GM19328 (cell line): ENCODE measurements at regions not wholly inside any gene's neighbourhood (a gene's known extent, or its start where the extent isn't known, plus 50 kb on each side); places are given as distances from the start of the nearest gene placed in this dataset.

ENCODE experiments used
- ATAC-seq: cut with Tn5 transposase; IDR thresholded peaks from one replicate; pipeline ENCODE4 v1.9.1; 2021; ENCODE audit warnings: mild to moderate bottlenecking, moderate library complexity; ENCODE audit not compliant: unreplicated experiment

- ATAC-seq, result peak; percentile 90
These were observed 129.8 kb downstream of the SATB1 start for GRCh38 chr3:18295171-18295920.

DNA sequence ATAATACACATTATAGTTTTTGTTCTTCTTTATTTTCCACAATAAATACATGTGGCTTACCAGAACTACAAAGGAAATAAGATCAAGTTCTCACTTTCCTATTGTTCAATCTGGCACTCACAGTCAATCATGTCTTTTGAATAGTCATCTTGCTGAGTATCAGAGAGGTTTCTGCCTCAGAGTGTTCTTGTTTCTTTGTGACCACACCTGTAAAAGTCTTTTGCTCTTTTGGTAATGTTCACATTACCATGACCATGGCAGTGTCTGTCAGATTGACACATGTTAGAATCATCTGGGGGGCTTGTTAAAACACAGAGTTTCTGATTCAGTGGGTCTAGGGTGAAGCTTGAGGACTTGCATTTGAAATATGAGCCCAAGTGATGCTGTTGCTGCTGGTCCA is 135.0 kb downstream of the SATB1 start:
- ATAC-seq, result no peak

- no peak for ATAC-seq
These were observed 136.9 kb downstream of the SATB1 start for GRCh38 chr3:18288243-18288642.

GRCh38 chr3:18284716-18285115 is 140.4 kb downstream of the SATB1 start:
- no peak for ATAC-seq

DNA sequence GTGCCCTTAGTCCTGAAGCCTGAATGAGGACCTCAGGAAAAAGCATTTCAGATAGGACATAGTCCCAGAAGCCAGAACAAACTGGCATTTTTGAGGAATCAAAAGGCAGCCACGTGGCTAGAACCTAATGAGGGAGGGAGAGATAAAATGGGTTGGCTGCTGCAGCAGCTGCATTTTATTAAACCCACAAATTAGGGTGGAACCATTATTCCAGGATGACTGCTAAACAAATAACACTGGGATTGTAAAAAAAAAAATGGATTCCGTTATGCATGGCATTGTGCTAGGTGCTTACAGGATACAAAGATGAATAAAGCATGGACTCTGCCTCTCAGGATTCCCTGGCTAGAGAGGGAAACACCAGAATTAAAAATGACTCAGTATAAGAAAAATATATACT is 141.5 kb downstream of the SATB1 start:
- ATAC-seq, result no peak

DNA sequence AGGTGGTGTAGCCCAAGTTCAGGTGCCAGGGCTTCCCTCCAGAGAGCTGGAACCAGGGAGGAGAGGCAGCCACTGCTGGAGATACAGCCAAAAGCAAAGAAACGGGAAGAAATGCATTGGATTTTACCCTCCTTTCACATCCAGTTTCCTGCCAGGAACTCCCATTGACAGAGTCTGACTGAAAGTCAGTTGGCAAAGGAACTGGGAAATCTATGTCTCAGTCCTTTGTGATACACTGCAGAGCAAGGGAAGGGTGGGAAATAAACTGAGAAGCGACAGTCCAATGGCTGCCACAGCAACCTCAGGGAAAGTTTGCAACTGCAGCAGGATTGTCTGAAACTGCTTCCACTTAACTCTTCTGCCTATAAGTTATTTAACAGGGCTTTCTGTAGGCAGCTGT is 142.6 kb downstream of the SATB1 start:
- no peak for ATAC-seq

DNA sequence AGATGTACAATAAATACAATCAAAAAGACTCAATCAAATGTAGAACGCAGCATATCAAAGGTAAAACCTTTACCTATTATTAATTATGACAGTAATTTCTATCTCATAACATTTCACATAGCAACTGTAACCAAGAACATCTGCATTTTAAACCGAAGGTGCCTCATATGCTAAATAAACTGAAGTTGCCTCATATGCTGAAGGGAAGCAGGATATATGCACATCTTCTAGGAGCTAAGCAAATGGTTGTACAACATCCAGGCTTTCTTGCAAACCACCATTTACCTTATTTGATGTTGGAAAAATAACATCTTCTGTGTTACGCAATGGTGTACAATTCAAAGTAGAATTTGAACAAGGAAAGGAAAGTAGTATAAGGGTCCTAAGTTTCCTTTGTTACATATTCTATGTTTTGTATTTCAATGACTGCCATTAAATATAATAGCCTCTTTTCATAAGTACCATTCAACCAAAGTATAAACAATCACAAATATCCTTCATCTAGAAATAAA is 145.9 kb downstream of the SATB1 start:
- ATAC-seq, result no peak

GRCh38 chr3:18264853-18265252 is 160.3 kb downstream of the SATB1 start:
- no peak for ATAC-seq

DNA sequence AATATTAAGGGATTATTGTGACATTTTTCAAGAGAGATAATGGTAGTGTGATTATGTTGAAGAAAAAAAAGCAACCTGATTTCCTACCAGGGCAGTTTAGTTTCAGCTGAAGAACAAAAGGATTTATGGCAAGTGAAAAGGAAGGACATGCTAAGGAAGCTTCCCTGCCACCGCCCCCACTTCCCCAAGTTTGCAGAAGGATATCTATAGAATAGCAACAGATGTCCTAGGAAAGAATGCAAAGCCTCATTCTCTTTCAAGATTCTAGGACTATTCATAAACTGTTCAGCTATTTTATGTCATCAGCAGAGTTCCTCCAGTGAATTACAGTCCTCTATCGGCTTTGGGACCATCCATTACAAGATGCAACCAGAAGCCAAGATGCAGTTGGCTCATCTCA is 160.8 kb downstream of the SATB1 start:
- ATAC-seq, result no peak

DNA sequence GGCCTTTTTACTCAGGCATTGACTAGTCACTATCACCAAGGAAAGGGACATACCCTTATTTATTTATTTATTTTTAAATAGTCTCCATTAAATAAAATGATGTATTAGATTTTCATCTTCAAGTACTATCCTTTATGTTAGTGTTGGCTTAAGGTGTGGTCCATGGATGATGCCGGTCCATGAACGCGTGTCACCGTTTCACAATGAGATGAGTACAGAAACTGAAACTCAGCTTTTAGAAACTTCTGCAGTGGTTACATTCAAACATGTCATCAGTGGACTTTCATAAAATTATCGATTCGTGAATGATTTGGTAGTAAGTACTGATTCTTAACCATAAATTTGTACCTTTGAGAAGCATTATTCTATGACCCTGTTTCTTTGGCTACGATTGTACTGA is 166.6 kb downstream of the SATB1 start:
- no peak for ATAC-seq

DNA sequence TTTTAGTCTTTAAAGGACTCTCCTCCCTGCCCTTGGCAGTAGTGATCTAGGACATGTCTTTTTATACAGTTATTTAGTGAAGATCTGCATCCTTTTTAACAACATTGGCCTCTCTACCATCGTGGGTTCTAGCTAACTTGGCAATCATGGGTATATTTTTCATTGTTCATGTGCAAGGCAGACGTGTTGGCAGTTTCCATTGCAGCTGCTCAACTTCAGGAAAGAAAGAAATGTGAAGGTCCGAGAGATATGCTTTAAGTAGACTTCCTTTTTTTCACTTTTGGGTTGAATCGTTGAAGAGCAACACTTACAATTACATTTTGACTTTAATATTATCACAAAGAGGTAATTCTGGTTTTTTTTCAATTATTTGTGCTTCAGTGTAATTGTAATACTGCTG is 172.6 kb downstream of the SATB1 start:
- ATAC-seq, result no peak

DNA sequence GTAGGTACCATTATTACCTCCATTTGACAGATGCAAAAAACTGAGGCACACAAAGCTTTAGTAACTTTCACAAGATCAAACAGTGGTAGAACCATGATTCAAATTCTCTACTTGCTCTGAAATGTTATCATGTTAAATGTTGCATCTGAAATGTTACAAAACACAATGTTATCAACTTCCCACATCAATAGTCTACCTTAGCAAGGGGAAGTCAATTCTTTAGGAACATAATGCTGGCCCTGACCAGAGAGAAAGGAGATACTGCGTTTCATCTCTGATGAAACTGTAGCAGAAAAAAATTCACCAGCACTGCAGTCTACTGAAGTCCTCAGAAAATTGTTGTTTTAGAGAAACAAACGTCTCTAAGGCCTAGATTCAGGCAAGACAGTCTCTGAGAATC is 174.1 kb downstream of the SATB1 start:
- no peak for ATAC-seq

DNA sequence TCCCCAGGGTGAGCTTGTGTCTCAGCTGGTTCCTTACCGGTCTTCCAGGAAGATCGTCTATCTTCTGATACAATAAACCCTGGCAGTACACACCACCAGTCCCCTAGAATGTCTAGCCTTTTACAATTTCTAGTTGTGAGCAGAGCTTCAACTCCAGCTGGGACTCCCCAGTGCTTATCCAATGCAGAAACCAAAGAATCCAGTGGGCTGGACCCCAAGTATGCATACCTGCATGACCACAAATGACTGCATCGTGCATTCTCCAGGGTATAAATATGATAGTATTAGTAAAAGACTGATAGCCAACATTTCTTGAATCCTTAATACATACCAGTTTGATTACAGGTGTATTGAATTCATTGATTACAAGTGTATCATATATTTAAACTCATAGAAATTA is 176.0 kb downstream of the SATB1 start:
- ATAC-seq, result no peak

- no peak for ATAC-seq
These were observed 177.3 kb downstream of the SATB1 start for GRCh38 chr3:18247776-18248310.

- ATAC-seq, result no peak
These were observed 177.9 kb downstream of the SATB1 start for GRCh38 chr3:18247139-18247695.

DNA sequence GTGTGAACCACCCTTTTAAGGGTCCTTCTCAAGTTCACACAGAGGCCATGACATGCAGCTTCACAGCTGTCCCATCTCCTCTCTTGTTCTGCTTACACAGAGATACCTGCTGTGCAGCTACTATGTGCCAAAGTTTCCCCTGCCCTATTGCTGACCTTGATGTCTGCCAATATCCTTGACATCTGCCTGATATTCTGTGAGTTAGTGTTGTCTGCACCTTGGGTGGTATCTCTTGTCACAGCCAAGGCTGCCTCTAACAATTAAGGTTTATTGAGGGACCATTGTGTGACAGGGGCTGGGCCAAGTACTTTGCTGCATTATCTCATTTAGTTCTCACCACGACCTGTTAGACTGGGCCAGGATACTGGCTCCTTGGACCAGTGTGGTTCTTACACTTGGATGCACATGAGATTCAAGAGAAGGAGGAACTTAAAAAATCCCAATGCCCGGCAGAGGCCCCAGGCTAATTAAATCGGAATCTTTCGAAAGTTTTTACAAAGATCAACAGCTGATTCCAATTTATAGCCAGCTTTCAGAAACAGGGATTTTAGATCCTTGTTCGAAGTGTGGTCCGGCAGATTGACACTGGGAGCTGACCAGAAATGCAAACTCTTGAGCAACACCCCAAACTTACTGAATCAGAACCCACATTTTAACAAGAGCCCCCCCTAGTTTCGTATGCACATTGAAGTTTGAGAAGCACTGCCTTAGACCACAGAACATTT is 178.6 kb downstream of the SATB1 start:
- no peak for ATAC-seq

- no peak for ATAC-seq
These were observed 179.4 kb downstream of the SATB1 start for GRCh38 chr3:18245721-18246120.

DNA sequence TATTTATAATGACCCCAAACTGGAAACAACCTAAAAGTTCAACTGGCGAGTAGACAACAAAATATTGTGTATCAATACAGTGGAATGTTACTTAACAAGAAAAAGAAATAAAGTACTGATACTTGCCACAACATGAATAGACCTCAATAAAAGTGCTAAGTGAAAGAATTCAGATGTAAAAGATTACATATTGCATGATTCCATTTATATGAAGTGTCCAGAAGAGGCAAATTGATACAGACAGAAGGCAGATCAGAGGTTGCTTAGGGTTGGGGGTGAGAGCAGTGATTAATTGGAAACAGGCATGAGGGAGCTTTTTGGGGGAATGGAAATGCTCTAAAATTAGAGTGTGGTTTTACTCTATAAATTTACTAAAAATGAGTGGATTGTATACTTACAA is 183.3 kb downstream of the SATB1 start:
- no peak for ATAC-seq

DNA sequence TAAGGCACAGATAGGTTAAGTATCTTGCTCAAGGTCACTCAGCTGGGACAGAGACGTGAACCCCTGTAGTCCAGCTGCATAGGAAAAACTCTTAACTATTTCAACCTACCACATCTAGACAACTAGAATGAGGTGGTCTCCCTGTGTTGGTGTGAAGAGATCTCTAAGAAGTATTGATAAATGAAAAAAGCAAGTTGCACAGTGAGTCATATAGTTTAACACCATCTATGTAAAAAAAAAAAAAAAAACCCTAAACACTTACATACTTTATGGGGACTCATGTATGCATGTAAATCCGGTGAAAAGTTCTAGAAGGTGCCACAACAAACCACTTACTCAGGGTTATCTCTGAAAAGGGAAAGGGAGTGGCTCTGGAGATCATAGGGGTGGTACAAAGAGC is 185.5 kb downstream of the SATB1 start:
- no peak for ATAC-seq

DNA sequence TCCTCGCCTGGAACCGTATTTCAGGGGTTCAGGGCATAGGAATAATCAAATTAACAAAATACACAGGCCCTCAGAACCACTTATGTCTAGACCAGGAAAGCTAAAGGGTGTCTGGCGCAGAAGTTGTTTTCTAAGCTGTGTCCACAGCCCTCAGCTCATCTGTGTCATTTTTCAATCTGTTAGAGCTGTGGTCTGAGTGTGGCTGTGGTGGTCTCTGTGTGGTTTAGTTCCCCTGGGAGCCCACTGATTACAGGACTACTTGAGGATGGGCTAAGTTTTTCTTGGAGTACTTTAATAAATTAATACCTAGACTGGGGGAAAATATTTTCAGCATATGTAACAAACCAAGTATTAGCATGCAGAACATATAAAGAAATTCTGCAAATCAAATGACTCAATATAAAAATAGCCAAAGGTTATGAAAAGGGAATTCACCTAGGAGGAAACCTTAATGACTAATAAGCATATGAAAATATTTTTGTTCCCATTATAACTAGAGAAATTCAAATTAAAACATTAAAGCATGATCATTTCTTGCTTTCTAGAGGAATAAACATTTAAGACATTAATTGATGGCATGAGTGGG is 186.3 kb downstream of the SATB1 start:
- no peak for ATAC-seq

- no peak for ATAC-seq
These were observed 186.8 kb downstream of the SATB1 start for GRCh38 chr3:18238332-18238731.
